ENCODE measurements at regions not wholly inside any gene's neighbourhood (a gene's known extent, or its start where the extent isn't known, plus 50 kb on each side); places are given as distances from the start of the nearest gene placed in this dataset.

GRCh38 chr16:50455288-50455845 is 86.6 kb upstream of the BRD7 start:
- no peak for TF ChIP-seq CTCF (IDR thresholded peaks at IDR 0.05)
- H3K4me1 ChIP-seq (ENCODE audit: control insufficient read depth in 1 of 2, insufficient read depth in 1 of 2, low read depth in 1 of 2, low read length in 1 of 2) = no peaks in the 10 kb centered on the region
- H3K4me3 ChIP-seq (ENCODE audit: low read depth in 1 of 2, low read length in 1 of 2) = no peak overlapping the region
- H3K36me3 ChIP-seq = no peaks in the 10 kb centered on the region
- H3K27ac ChIP-seq = no peak overlapping the region
- H3K27me3 ChIP-seq = peaks cover 10% of the 10 kb centered on the region
- H3K9me3 ChIP-seq = no peaks in the 10 kb centered on the region

- H3K36me3 ChIP-seq = no peaks in the 10 kb centered on the region
- H3K27me3 ChIP-seq = no peaks in the 10 kb centered on the region
- H3K9me3 ChIP-seq = no peaks in the 10 kb centered on the region
- H3K4me1 ChIP-seq (ENCODE audit: control insufficient read depth in 1 of 2, insufficient read depth in 1 of 2, low read depth in 1 of 2, low read length in 1 of 2) = no peaks in the 10 kb centered on the region
- no peak overlapping the region for H3K27ac ChIP-seq
- H3K4me3 ChIP-seq (ENCODE audit: low read depth in 1 of 2, low read length in 1 of 2) = no peak overlapping the region
- no peak for TF ChIP-seq CTCF (IDR thresholded peaks at IDR 0.05)
Observed at GRCh38 chr16:50453446-50453845, 84.7 kb upstream of the BRD7 start.

- Histone ChIP-seq H3K36me3 (no peaks in the 10 kb centered on the region), H3K27me3 (no peaks in the 10 kb centered on the region), H3K9me3 (no peaks in the 10 kb centered on the region), H3K27ac (no peak overlapping the region), H3K4me3 (ENCODE audit: low read depth in 1 of 2, low read length in 1 of 2) (no peak overlapping the region), H3K4me1 (ENCODE audit: control insufficient read depth in 1 of 2, insufficient read depth in 1 of 2, low read depth in 1 of 2, low read length in 1 of 2) (no peaks in the 10 kb centered on the region)
- no peak for TF ChIP-seq CTCF (IDR thresholded peaks at IDR 0.05)
Observed at GRCh38 chr16:50451951-50452508, 83.2 kb upstream of the BRD7 start.

GRCh38 chr16:50450957-50451356 is 82.2 kb upstream of the BRD7 start:
- no peaks in the 10 kb centered on the region for H3K36me3 ChIP-seq
- H3K4me1 ChIP-seq (ENCODE audit: control insufficient read depth in 1 of 2, insufficient read depth in 1 of 2, low read depth in 1 of 2, low read length in 1 of 2) = no peaks in the 10 kb centered on the region
- no peaks in the 10 kb centered on the region for H3K9me3 ChIP-seq
- H3K27me3 ChIP-seq = no peaks in the 10 kb centered on the region
- no peak overlapping the region for H3K27ac ChIP-seq
- no peak overlapping the region for H3K4me3 ChIP-seq (ENCODE audit: low read depth in 1 of 2, low read length in 1 of 2)
- no peak for TF ChIP-seq CTCF (IDR thresholded peaks at IDR 0.05)

- Histone ChIP-seq H3K9me3 (no peaks in the 10 kb centered on the region), H3K27me3 (no peaks in the 10 kb centered on the region), H3K27ac (no peak overlapping the region), H3K4me3 (ENCODE audit: low read depth in 1 of 2, low read length in 1 of 2) (no peak overlapping the region), H3K36me3 (no peaks in the 10 kb centered on the region), H3K4me1 (ENCODE audit: control insufficient read depth in 1 of 2, insufficient read depth in 1 of 2, low read depth in 1 of 2, low read length in 1 of 2) (no peaks in the 10 kb centered on the region)
- no peak for TF ChIP-seq CTCF (IDR thresholded peaks at IDR 0.05)
Observed at GRCh38 chr16:50449800-50450199, 81.0 kb upstream of the BRD7 start.
